ENCODE measurements at regions not wholly inside any gene's neighbourhood (a gene's known extent, or its start where the extent isn't known, plus 50 kb on each side); places are given as distances from the start of the nearest gene placed in this dataset.

- TF ChIP-seq RAD21 (IDR thresholded peaks at IDR 0.05; ENCODE audit: low read depth) (no peak), REST (IDR thresholded peaks at IDR 0.05; ENCODE audit: low read depth) (no peak), NFIC (IDR thresholded peaks at IDR 0.05) (no peak), TCF12 (IDR thresholded peaks at IDR 0.05; ENCODE audit: low read depth) (no peak), MAX (IDR thresholded peaks at IDR 0.05) (no peak), FOXM1 (IDR thresholded peaks at IDR 0.05; ENCODE audit: borderline replicate concordance, low read depth) (no peak), TEAD4 (IDR thresholded peaks at IDR 0.05) (no peak), CEBPB (IDR thresholded peaks at IDR 0.05) (no peak), EGR1 (IDR thresholded peaks at IDR 0.05) (no peak), YY1 (IDR thresholded peaks at IDR 0.05; ENCODE audit: low read depth) (no peak), CREB1 (IDR thresholded peaks at IDR 0.05; ENCODE audit: low read depth) (no peak)
Observed at GRCh38 chr20:56859801-56860261, 230.7 kb downstream of the TFAP2C start.

All from Ishikawa (cell line).